Tibial artery (tissue), 4 donors: ENCODE measurements at regions not wholly inside any gene's neighbourhood (a gene's known extent, or its start where the extent isn't known, plus 50 kb on each side); places are given as distances from the start of the nearest gene placed in this dataset.

ENCODE experiments used
- DNase-seq, 2 donors: peaks; one replicate each; pipeline ENCODE4 v3.0.0-alpha.2; 2019
- H3K27ac ChIP-seq, 2 donors: fragments of 200-600 bp; sonication (generic) in 1 of 2; 1 replicate in 1 of 2; 2 replicates in 1 of 2; pipeline ENCODE4 v1.5.1; 2018 to 2019; ENCODE audit warnings: mild to moderate bottlenecking in 1 of 2
- H3K27me3 ChIP-seq, 2 donors: fragments of 200-600 bp; sonication (generic) in 1 of 2; one replicate each; pipeline versions ENCODE4 v1.5.1 to v1.6.0; 2016 to 2019
- H3K36me3 ChIP-seq, 3 donors: fragments of 200-600 bp; sonication (generic) in 2 of 3; one replicate each; pipeline ENCODE4 v1.5.1; 2016 to 2019; ENCODE audit warnings: mild to moderate bottlenecking in 2 of 3
- H3K4me1 ChIP-seq, 4 donors: fragments of 200-600 bp; sonication (generic) in 2 of 4; 1 replicate in 3 of 4; 2 replicates in 1 of 4; pipeline ENCODE4 v1.5.1; 2016 to 2019
- H3K4me3 ChIP-seq, 2 donors: fragments of 200-600 bp; sonication (generic) in 1 of 2; 1 replicate in 1 of 2; 2 replicates in 1 of 2; pipeline ENCODE4 v1.5.1; 2018 to 2019; ENCODE audit warnings: mild to moderate bottlenecking in 2 of 2
- H3K9me3 ChIP-seq, 3 donors: fragments of 200-600 bp; sonication (generic) in 1 of 3; one replicate each; pipeline ENCODE4 v1.5.1; 2016 to 2019
- CTCF ChIP-seq, 2 experiments: fragments of 200-600 bp in 1 of 2; fragments of 450-650 bp in 1 of 2; IDR thresholded peaks; one replicate each; pipeline ENCODE4 v1.5.1; 2017 to 2019; ENCODE audit warnings: antibody characterized with exemption in 2 of 2, mild to moderate bottlenecking in 1 of 2, moderate library complexity in 1 of 2
- intact Hi-C: fragments of 100-400 bp; cut with DNase I; formaldehyde crosslinking; loops from one replicate; pipeline ENCODE4 v1.15.0; 2023; ENCODE audit warnings: low total_unique reads

DNA sequence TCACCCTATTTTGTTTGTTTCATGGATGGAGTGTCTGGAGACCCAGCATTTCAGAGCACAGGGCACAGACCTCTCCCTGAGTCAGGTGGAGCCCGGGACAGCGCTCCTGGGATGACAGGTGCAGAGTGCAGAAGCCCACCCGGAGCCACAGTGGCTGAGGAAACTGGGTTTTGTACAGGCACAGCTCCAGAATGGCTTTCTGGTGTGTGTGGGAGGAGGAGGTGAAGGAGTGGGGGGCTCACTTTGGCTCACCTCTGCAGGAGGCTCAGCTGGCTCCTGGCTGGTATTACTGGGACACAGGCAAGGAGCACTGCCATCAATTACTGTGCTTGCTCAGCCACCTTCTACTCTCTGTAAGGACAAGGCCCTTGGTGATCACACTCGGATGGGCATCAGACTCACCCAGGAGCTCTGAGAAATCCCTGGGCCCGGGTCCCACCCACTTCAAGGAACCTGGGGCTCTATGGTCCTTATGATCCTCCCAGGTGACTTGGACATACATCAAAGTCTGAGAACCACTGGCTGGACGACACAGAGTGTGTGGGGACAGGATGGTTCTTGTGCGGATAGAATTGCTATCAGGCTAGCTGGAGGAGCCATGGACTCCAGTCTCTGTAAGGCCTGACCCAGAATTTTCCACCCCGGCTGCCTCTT lies 221.1 kb upstream of the ZNF32 start:
- Histone ChIP-seq H3K27me3 (no peaks in the 10 kb centered on the region), H3K9me3 (no peaks in the 10 kb centered on the region), H3K4me3 (no peak overlapping the region), H3K4me1 (peaks cover 0 to 41% (median 28%) of the 10 kb centered on the region in 4 donors), H3K36me3 (no peaks in the 10 kb centered on the region), H3K27ac (peak overlapping the region in 1 of 2 donors; percentile 76)
- DNase-seq: no peak
- no peak for TF ChIP-seq CTCF (IDR thresholded peaks at IDR 0.05)
- intact Hi-C loops: no loop called here

DNA sequence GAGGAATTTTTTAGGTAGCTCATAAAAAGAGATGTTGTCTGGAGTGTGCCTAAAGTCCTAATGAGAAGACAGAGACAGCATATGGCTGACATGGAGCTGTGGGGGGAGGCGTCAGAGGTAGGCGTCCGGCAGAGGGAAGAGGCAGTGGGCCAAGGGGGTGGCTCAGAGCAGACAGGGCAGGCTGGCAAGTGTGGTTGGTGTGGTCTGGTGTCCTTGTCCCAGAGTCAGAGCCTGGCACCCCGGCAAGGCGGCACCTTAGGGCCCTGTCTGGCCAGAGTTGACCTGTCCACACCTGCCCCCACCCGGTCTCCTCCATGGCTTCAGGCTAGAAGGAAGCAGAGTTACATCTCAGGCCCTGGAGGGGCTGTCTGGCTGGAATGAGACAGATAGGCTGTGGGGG lies 220.3 kb upstream of the ZNF32 start:
- intact Hi-C loops: no loop called here
- Histone ChIP-seq H3K4me1 (peaks cover 0 to 49% (median 36%) of the 10 kb centered on the region in 4 donors), H3K9me3 (no peaks in the 10 kb centered on the region), H3K27ac (peak overlapping the region; percentile 76 to 77), H3K4me3 (no peak overlapping the region), H3K36me3 (no peaks in the 10 kb centered on the region), H3K27me3 (no peaks in the 10 kb centered on the region)
- TF ChIP-seq CTCF (IDR thresholded peaks at IDR 0.05): no peak
- no peak for DNase-seq

- DNase-seq: peak in 1 of 2 donors; percentile 82
- H3K27me3 ChIP-seq: no peaks in the 10 kb centered on the region
- H3K9me3 ChIP-seq: no peaks in the 10 kb centered on the region
- no peak overlapping the region for H3K4me3 ChIP-seq
- peaks cover 0 to 59% (median 47%) of the 10 kb centered on the region in 4 donors for H3K4me1 ChIP-seq
- TF ChIP-seq CTCF (IDR thresholded peaks at IDR 0.05): no peak
- H3K27ac ChIP-seq: peak overlapping the region; percentile 76 to 77
- no peaks in the 10 kb centered on the region for H3K36me3 ChIP-seq
- intact Hi-C loops: no loop called here
Measured at GRCh38 chr10:43867667-43868565, 219.2 kb upstream of the ZNF32 start.

DNA sequence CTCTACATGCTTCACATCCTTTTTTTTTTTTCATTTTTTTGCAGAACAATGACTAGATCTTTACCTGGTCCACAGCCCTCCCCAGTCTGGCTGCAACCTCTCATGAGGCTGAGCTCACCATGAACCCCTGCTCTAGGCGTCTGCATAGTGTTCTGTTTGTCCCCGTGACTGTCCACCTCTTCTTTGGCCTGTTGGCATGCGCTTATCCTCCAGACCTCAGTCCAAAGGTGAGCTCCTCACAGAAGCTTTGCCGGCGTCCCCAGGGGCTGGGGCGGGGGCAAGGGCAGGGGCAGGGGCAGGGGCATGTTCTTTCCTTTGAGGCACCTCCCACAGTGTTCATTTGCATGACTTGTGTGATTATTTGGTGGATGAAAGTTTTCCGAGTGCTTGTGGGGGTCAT lies 218.4 kb upstream of the ZNF32 start:
- Histone ChIP-seq H3K27ac (peak overlapping the region; percentile 76 to 77), H3K27me3 (no peaks in the 10 kb centered on the region), H3K4me1 (peaks cover 0 to 67% (median 52%) of the 10 kb centered on the region in 4 donors), H3K36me3 (no peaks in the 10 kb centered on the region), H3K9me3 (no peaks in the 10 kb centered on the region), H3K4me3 (no peak overlapping the region)
- intact Hi-C loops: no loop called here
- DNase-seq: no peak
- TF ChIP-seq CTCF (IDR thresholded peaks at IDR 0.05): no peak

- intact Hi-C loops: no loop called here
- no peak for TF ChIP-seq CTCF (IDR thresholded peaks at IDR 0.05)
- H3K4me3 ChIP-seq: no peak overlapping the region
- H3K36me3 ChIP-seq: no peaks in the 10 kb centered on the region
- peak overlapping the region in 1 of 2 donors; percentile 77 for H3K27ac ChIP-seq
- H3K9me3 ChIP-seq: no peaks in the 10 kb centered on the region
- no peak for DNase-seq
- H3K4me1 ChIP-seq: peaks cover 0 to 71% (median 56%) of the 10 kb centered on the region in 4 donors
- H3K27me3 ChIP-seq: no peaks in the 10 kb centered on the region
Measured at GRCh38 chr10:43866712-43867111, 218.0 kb upstream of the ZNF32 start.
